Endodermal cell (in vitro differentiated cells): ENCODE measurements at regions not wholly inside any gene's neighbourhood (a gene's known extent, or its start where the extent isn't known, plus 50 kb on each side); places are given as distances from the start of the nearest gene placed in this dataset.

Source experiments
- DNase-seq: peaks from one replicate; pipeline ENCODE4 v3.0.0-alpha.2; 2017
- H3K27ac ChIP-seq: 2 replicates; pipeline ENCODE4 v1.5.1; 2013; ENCODE audit warnings: mild to moderate bottlenecking, low read depth, low read length, moderate library complexity
- H3K27me3 ChIP-seq: 2 replicates; pipeline ENCODE4 v1.6.1; 2013; ENCODE audit warnings: mild to moderate bottlenecking, low read length, moderate library complexity; ENCODE audit not compliant: insufficient read depth, control insufficient read depth, poor library complexity, severe bottlenecking
- H3K36me3 ChIP-seq: 2 replicates; pipeline ENCODE4 v1.7.0; 2013; ENCODE audit warnings: mild to moderate bottlenecking, low read length, moderate library complexity; ENCODE audit not compliant: control insufficient read depth, insufficient read depth
- H3K4me1 ChIP-seq: one replicate; pipeline ENCODE4 v1.7.0; 2013; ENCODE audit warnings: low read length; ENCODE audit not compliant: control insufficient read depth, insufficient read depth
- H3K4me3 ChIP-seq: 2 replicates; pipeline ENCODE4 v1.5.1; 2013; ENCODE audit warnings: mild to moderate bottlenecking, low read length, moderate library complexity
- H3K9ac ChIP-seq: 2 replicates; pipeline ENCODE4 v1.6.1; 2013; ENCODE audit warnings: mild to moderate bottlenecking, low read length, moderate library complexity; ENCODE audit not compliant: poor library complexity, severe bottlenecking; ENCODE audit errors: extremely low read depth
- H3K9me3 ChIP-seq: 2 replicates; pipeline ENCODE4 v1.6.1; 2013; ENCODE audit warnings: mild to moderate bottlenecking, low read length, moderate library complexity; ENCODE audit not compliant: control insufficient read depth
- H3K27ac Mint-ChIP-seq: 2 replicates; pipeline ENCODE4 v1.8.0; 2020; ENCODE audit warnings: mixed read lengths
- H3K27me3 Mint-ChIP-seq: 2 replicates; pipeline ENCODE4 v1.8.0; 2021; ENCODE audit warnings: mild to moderate bottlenecking, mixed read lengths; ENCODE audit not compliant: insufficient read depth
- H3K36me3 Mint-ChIP-seq: 2 replicates; pipeline ENCODE4 v1.8.0; 2020; ENCODE audit warnings: low read depth, mixed read lengths
- H3K4me1 Mint-ChIP-seq: 2 replicates; pipeline ENCODE4 v1.8.0; 2020; ENCODE audit warnings: mixed read lengths
- H3K4me3 Mint-ChIP-seq: 2 replicates; pipeline ENCODE4 v1.8.0; 2020; ENCODE audit warnings: mild to moderate bottlenecking, moderate library complexity, mixed read lengths
- H3K9me3 Mint-ChIP-seq: 2 replicates; pipeline ENCODE4 v1.8.0; 2020; ENCODE audit warnings: mild to moderate bottlenecking, mixed read lengths
- WGBS, 2 experiments: methylation state at CpG; one replicate each; pipeline versions ENCODE4 v1.1.5 to v1.1.7; 2013; ENCODE audit warnings: missing lambda C conversion rate in 2 of 2, mixed read lengths in 1 of 2; ENCODE audit not compliant: insufficient coverage in 1 of 2, insufficient read length in 1 of 2; 5-methylcytosine and 5-hydroxymethylcytosine counted together
- TF ChIP-seq, protein P1 (sequence below): fragments of 200-600 bp; sonication (generic); conservative IDR thresholded peaks from 2 replicates; pipeline ENCODE4 v1.5.0; 2021; ENCODE audit warnings: antibody characterized with exemption, mild to moderate bottlenecking

DNA sequence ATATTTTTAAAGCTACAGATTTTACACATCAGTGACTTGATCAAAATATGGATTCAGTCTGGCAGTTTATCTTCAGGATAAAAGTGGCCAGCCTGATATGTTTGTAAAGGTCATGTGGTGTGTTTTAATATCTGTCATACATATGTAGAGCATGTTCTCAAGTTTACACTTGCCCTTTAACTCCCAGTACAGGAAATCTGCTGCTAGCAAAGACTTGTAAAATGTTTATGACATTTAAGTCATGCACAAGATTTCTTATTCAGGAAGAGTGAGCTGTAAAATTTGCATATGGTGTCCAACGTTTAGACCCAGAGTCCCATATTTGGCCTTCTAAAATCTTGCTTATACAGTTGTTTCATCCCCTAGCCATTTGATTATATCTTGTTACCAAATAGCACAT, 197.5 kb upstream of the FLRT2 start:
- H3K4me1 ChIP-seq = no peaks in the 10 kb centered on the region
- H3K36me3 ChIP-seq = no peaks in the 10 kb centered on the region
- Mint-ChIP-seq H3K27me3 (no peaks in the 10 kb centered on the region), H3K9me3 (no peaks in the 10 kb centered on the region), H3K4me3 (no peak overlapping the region), H3K27ac (no peak overlapping the region), H3K4me1 (no peaks in the 10 kb centered on the region), H3K36me3 (no peaks in the 10 kb centered on the region)
- H3K27ac ChIP-seq = no peak overlapping the region
- H3K4me3 ChIP-seq = no peak overlapping the region
- 86 to 100% methylated on average over 1 of the region's 1 CpG for WGBS, 2 experiments
- no peak overlapping the region for H3K9ac ChIP-seq
- no peaks in the 10 kb centered on the region for H3K9me3 ChIP-seq
- TF ChIP-seq, protein P1, sequence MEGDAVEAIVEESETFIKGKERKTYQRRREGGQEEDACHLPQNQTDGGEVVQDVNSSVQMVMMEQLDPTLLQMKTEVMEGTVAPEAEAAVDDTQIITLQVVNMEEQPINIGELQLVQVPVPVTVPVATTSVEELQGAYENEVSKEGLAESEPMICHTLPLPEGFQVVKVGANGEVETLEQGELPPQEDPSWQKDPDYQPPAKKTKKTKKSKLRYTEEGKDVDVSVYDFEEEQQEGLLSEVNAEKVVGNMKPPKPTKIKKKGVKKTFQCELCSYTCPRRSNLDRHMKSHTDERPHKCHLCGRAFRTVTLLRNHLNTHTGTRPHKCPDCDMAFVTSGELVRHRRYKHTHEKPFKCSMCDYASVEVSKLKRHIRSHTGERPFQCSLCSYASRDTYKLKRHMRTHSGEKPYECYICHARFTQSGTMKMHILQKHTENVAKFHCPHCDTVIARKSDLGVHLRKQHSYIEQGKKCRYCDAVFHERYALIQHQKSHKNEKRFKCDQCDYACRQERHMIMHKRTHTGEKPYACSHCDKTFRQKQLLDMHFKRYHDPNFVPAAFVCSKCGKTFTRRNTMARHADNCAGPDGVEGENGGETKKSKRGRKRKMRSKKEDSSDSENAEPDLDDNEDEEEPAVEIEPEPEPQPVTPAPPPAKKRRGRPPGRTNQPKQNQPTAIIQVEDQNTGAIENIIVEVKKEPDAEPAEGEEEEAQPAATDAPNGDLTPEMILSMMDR = no peak
- H3K27me3 ChIP-seq = no peaks in the 10 kb centered on the region
- no peak for DNase-seq

DNA sequence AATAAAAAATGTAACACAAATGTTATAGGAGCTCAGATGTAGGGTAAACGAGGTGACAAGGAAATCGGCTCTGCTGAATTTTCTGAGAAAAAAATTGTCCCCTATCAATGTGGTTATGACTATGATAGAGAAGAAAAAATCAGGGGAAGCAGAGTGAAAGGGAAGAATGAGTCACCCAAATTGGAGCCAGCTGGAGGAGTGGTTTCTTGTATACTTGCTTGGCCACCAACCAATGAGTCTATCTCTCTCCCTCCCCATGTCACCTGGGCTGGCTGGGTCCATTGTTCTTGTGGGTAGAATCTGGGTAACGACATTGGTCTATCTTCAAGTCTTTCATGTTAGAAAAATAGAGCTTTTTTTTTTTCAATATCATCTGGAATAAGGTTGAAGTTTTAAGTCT, 196.6 kb upstream of the FLRT2 start:
- H3K9me3 Mint-ChIP-seq = no peaks in the 10 kb centered on the region
- no peaks in the 10 kb centered on the region for H3K27me3 ChIP-seq
- no peaks in the 10 kb centered on the region for H3K4me1 ChIP-seq

DNA sequence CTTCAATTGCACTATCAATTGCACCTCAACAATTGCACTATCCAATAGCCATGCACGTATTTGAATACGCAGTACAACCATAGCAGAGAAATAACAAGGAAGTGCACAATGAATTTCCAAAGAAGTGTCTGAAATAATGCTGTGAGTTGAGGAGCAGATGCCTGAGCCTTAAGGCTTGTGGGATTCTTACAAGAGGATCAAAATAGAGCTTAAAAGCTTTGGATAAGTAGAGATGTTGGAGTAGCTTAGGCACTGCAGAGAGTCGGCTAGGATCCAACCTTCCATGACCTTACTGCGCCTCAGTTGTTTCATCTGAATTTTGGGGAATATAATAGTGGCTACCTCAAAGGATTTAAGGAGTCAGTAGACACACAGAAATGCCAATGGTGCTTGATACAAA, 196.1 kb upstream of the FLRT2 start:
- Mint-ChIP-seq H3K9me3 (no peaks in the 10 kb centered on the region), H3K27ac (no peak overlapping the region), H3K4me3 (no peak overlapping the region), H3K4me1 (no peaks in the 10 kb centered on the region), H3K27me3 (no peaks in the 10 kb centered on the region), H3K36me3 (no peaks in the 10 kb centered on the region)
- H3K4me3 ChIP-seq = no peak overlapping the region
- no peaks in the 10 kb centered on the region for H3K27me3 ChIP-seq
- H3K27ac ChIP-seq = no peak overlapping the region
- no peaks in the 10 kb centered on the region for H3K9me3 ChIP-seq
- H3K9ac ChIP-seq = no peak overlapping the region
- TF ChIP-seq, protein P1 = no peak
- H3K4me1 ChIP-seq = no peaks in the 10 kb centered on the region
- H3K36me3 ChIP-seq = no peaks in the 10 kb centered on the region
- DNase-seq = no peak
- 92% methylated on average over 2 to 4 of the region's 4 CpGs for WGBS, 2 experiments

More for the DNA sequence above, 196.6 kb upstream of the FLRT2 start:
- no peaks in the 10 kb centered on the region for H3K27me3 Mint-ChIP-seq
- 97 to 100% methylated on average over 2 to 3 of the region's 3 CpGs for WGBS, 2 experiments
- no peak overlapping the region for H3K4me3 ChIP-seq
- H3K4me1 Mint-ChIP-seq = no peaks in the 10 kb centered on the region
- H3K9me3 ChIP-seq = no peaks in the 10 kb centered on the region
- H3K4me3 Mint-ChIP-seq = no peak overlapping the region
- no peak overlapping the region for H3K27ac Mint-ChIP-seq
- no peak overlapping the region for H3K27ac ChIP-seq
- TF ChIP-seq, protein P1 = no peak
- H3K9ac ChIP-seq = no peak overlapping the region
- H3K36me3 Mint-ChIP-seq = no peaks in the 10 kb centered on the region
- no peak for DNase-seq
- no peaks in the 10 kb centered on the region for H3K36me3 ChIP-seq
